ENCODE measurements at regions not wholly inside any gene's neighbourhood (a gene's known extent, or its start where the extent isn't known, plus 50 kb on each side); places are given as distances from the start of the nearest gene placed in this dataset.
A peak's percentile ranks its signal among the peaks of the same experiment; 100 is the strongest.

DNA sequence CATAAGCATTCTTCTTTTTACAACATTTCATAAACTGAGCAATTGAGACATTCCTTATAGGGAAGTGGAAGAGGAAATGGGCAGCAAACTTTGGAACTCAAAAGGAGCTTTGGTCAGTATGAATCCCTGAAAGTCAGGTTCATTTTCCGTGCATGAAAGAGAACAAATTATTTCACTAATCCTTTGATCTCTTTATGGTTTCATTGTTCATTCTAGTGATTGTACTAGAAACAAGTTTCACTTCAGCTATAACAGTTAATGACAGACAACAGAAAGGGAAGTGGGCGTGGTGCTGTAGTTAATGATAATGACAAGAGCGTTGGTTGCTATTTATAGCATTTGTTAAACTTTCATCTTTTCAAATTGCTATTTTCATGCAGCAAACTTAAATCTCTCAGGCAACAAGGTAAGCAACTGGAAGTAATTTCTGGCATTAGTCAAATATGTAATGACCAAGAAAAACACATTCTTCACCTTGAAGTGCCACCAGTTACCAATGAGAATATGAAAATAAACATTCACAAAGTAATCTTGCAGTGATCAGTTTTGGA lies 98.4 kb downstream of the AREG start:
- TF ChIP-seq CTCF (IDR thresholded peaks at IDR 0.05; ENCODE audit: low read depth, low read length): no peak
- in situ Hi-C loops (cut with HindIII; ENCODE audit: low sequenced_read_pairs): no loop called here
- no peak for DNase-seq (ENCODE audit: low read depth, low spot score)
- H3K4me3 ChIP-seq (ENCODE audit: low read depth, low read length): no peak overlapping the region

DNA sequence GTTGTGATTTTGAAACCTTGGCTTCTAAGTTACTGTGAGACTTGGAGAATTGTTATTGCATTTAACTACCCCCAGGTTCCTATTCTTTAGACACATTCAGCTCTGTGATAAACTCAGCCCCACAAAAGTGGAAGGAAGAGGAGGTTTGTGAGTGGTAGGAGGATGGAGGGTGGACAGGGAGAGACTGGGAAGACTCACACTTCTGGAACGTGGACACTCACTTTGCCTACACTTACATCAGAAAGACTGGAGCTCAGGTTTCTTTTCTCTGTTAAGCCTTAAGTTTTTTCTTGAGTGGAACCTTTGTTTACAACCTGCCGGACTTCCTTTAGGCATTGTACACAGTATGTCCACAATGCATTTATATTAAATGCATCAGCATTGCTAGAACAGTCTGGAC lies 99.0 kb downstream of the AREG start:
- TF ChIP-seq CTCF (IDR thresholded peaks at IDR 0.05; ENCODE audit: low read depth, low read length): no peak
- DNase-seq (ENCODE audit: low read depth, low spot score): peak; percentile 64
- no peak overlapping the region for H3K4me3 ChIP-seq (ENCODE audit: low read depth, low read length)
- in situ Hi-C loops (cut with HindIII; ENCODE audit: low sequenced_read_pairs): no loop called here

GRCh38 chr4:74544655-74545361 lies 99.9 kb downstream of the AREG start:
- in situ Hi-C loops (cut with HindIII; ENCODE audit: low sequenced_read_pairs): no loop called here
- DNase-seq (ENCODE audit: low read depth, low spot score): no peak
- no peak for TF ChIP-seq CTCF (IDR thresholded peaks at IDR 0.05; ENCODE audit: low read depth, low read length)

DNA sequence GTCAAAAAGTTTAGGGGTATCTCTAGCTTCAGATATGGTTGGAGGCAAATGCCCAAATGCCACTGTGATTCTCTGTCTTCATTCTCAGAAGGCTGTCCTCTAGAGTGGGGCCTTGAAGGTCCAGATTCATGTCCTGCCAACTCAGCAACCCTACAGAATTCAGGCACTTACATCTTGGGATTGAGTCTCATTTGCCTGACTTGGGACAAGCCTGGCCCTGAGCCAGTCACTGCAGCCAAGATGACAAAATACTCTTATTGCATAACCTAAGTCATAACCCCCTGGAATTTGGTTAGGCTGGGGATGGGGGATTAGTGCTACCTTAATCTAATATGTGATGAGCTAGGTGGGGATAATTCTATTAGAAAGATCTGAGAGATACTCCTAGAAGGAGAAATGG lies 100.5 kb downstream of the AREG start:
- no peak for TF ChIP-seq CTCF (IDR thresholded peaks at IDR 0.05; ENCODE audit: low read depth, low read length)
- no peak overlapping the region for H3K4me3 ChIP-seq (ENCODE audit: low read depth, low read length)
- in situ Hi-C loops (cut with HindIII; ENCODE audit: low sequenced_read_pairs): no loop called here
- no peak for DNase-seq (ENCODE audit: low read depth, low spot score)

More at GRCh38 chr4:74544655-74545361, 99.9 kb downstream of the AREG start:
- H3K4me3 ChIP-seq (ENCODE audit: low read depth, low read length): no peak overlapping the region

DNA sequence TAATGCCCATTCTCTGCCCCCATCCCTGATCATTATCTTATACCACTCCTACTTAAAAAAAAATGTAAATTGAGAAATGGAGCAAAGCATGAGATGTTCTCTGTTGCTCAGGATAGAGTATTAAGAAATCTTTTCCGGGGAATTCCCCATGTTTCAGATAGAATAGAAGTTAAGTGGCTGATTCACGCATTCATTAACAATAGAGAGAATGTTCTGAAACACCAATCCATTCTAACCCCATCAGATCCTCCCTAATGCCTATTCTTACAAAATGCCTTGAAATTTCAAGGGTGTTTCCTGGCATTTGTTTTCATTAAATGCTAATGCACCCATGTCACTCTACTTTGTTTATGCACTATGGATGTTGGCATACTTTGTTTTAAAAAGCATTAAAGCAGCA lies 101.1 kb downstream of the AREG start:
- no peak overlapping the region for H3K4me3 ChIP-seq (ENCODE audit: low read depth, low read length)
- DNase-seq (ENCODE audit: low read depth, low spot score): no peak
- no peak for TF ChIP-seq CTCF (IDR thresholded peaks at IDR 0.05; ENCODE audit: low read depth, low read length)
- in situ Hi-C loops (cut with HindIII; ENCODE audit: low sequenced_read_pairs): no loop called here

- in situ Hi-C loops (cut with HindIII; ENCODE audit: low sequenced_read_pairs): no loop called here
- TF ChIP-seq CTCF (IDR thresholded peaks at IDR 0.05; ENCODE audit: low read depth, low read length): no peak
- H3K4me3 ChIP-seq (ENCODE audit: low read depth, low read length): no peak overlapping the region
- no peak for DNase-seq (ENCODE audit: low read depth, low spot score)
Measured at GRCh38 chr4:74547042-74547441, 102.1 kb downstream of the AREG start.

All from astrocyte of the spinal cord (primary cell).